Endothelial cell of umbilical vein (primary cell): ENCODE measurements at regions not wholly inside any gene's neighbourhood (a gene's known extent, or its start where the extent isn't known, plus 50 kb on each side); places are given as distances from the start of the nearest gene placed in this dataset.

ENCODE experiments used
- BruUV-seq: library from RNA; stranded (reverse); fragments of 400-500 nt; replicated peaks from 2 replicates; lab custom pipeline; 2021; lab: Mats Ljungman, UMichigan
- CTCF ChIA-PET: fragments of 300-600, 350-600 bp; sonication (Branson Sonifier 250); formaldehyde crosslinking; loops from one replicate; lab custom pipeline; 2021; ENCODE audit warnings: antibody characterized with exemption, inconsistent platforms; lab: Charles Lee
- POLR2A ChIA-PET: fragments of 300-600, 350-600 bp; sonication (Branson Sonifier 250); formaldehyde crosslinking; loops from one replicate; lab custom pipeline; 2021; ENCODE audit warnings: antibody characterized with exemption, inconsistent platforms; lab: Charles Lee
- DNase-seq: peaks from one replicate; pipeline ENCODE4 v3.0.0-alpha.2; 2011; ENCODE audit warnings: low read depth, low spot score
- FAIRE-seq: peaks from 2 replicates; lab custom pipeline; 2011; peaks lifted over from hg19 to GRCh38; lab: Jason Lieb, UNC
- H2AFZ ChIP-seq: 2 replicates; pipeline ENCODE4 v1.6.0; 2012; ENCODE audit warnings: low read depth, low read length, control low read depth, inconsistent platforms
- H3K27ac ChIP-seq: 2 replicates; pipeline ENCODE4 v1.5.1; 2011; ENCODE audit warnings: low read depth, mild to moderate bottlenecking, control low read depth, low read length, moderate library complexity; ENCODE audit not compliant: insufficient read depth
- H3K27me3 ChIP-seq, 2 experiments: 2 replicates each; pipeline versions ENCODE4 v1.6.0 to v1.6.1; 2011; ENCODE audit warnings: low read length in 2 of 2, mixed read lengths in 1 of 2; ENCODE audit not compliant: control insufficient read depth in 2 of 2, insufficient read depth in 2 of 2
- H3K36me3 ChIP-seq, 2 experiments: 2 replicates in 1 of 2; 3 replicates in 1 of 2; pipeline ENCODE4 v1.5.1; 2011; ENCODE audit warnings: low read length in 2 of 2, mild to moderate bottlenecking in 1 of 2, moderate library complexity in 1 of 2; ENCODE audit not compliant: control insufficient read depth in 2 of 2, insufficient read depth in 2 of 2; ENCODE audit errors: extremely low read depth in 1 of 2
- H3K4me1 ChIP-seq: 3 replicates; pipeline ENCODE4 v1.5.1; 2011; ENCODE audit warnings: mild to moderate bottlenecking, low read length; ENCODE audit not compliant: control insufficient read depth, insufficient read depth; ENCODE audit errors: extremely low read depth
- H3K4me2 ChIP-seq: 2 replicates; pipeline ENCODE4 v1.6.1; 2011; ENCODE audit warnings: low read length, control low read depth, mixed read lengths; ENCODE audit not compliant: insufficient read depth
- H3K4me3 ChIP-seq, 3 experiments: fragments of 200-600 bp in 1 of 3; sonication (generic), shearing (Covaris generic) in 1 of 3; replicated peaks in 1 of 3; 2 replicates each; pipeline ENCODE4 v1.5.1; 2011 to 2016; ENCODE audit warnings: control low read depth in 3 of 3, low read length in 3 of 3, mild to moderate bottlenecking in 2 of 3, inconsistent platforms in 1 of 3, low read depth in 1 of 3, moderate library complexity in 1 of 3; ENCODE audit not compliant: insufficient read depth in 1 of 3
- H3K79me2 ChIP-seq: 2 replicates; pipeline ENCODE4 v1.6.0; 2012; ENCODE audit warnings: low read length, inconsistent platforms; ENCODE audit not compliant: control insufficient read depth, insufficient read depth
- H3K9ac ChIP-seq: replicated peaks from 2 replicates; pipeline ENCODE3; 2011; ENCODE audit warnings: low read length, control low read depth; ENCODE audit not compliant: insufficient read depth; ENCODE audit errors: extremely low read depth
- H3K9me1 ChIP-seq: replicated peaks from 3 replicates; pipeline ENCODE4 v1.6.0; 2011; ENCODE audit warnings: mild to moderate bottlenecking, low read length; ENCODE audit not compliant: control insufficient read depth, insufficient read depth; ENCODE audit errors: extremely low read depth
- H3K9me3 ChIP-seq: replicated peaks from 2 replicates; pipeline ENCODE4 v1.5.1; 2012; ENCODE audit warnings: low read length, inconsistent platforms; ENCODE audit not compliant: control insufficient read depth, insufficient read depth
- H4K20me1 ChIP-seq: replicated peaks from 2 replicates; pipeline ENCODE3; 2011; ENCODE audit warnings: mild to moderate bottlenecking, low read length; ENCODE audit not compliant: control insufficient read depth, insufficient read depth; ENCODE audit errors: extremely low read depth
- CTCF ChIP-seq, 2 donors: IDR thresholded peaks; 1 replicate in 1 of 2; 2 replicates in 1 of 2; pipeline ENCODE4 v1.5.1; 2011; ENCODE audit warnings: low read length in 2 of 2, mild to moderate bottlenecking in 2 of 2, moderate library complexity in 2 of 2, control low read depth in 1 of 2, inconsistent platforms in 1 of 2, low read depth in 1 of 2; ENCODE audit not compliant: insufficient read depth in 1 of 2; ENCODE audit errors: extremely low read depth in 1 of 2
- EZH2 ChIP-seq: IDR thresholded peaks from 2 replicates; pipeline ENCODE4 v1.6.1; 2012; ENCODE audit warnings: borderline replicate concordance, low read depth, mild to moderate bottlenecking, moderate library complexity, low read length, inconsistent platforms; ENCODE audit not compliant: severe bottlenecking
- FOS ChIP-seq: IDR thresholded peaks from 2 replicates; pipeline ENCODE4 v1.6.1; 2011; ENCODE audit warnings: mild to moderate bottlenecking, low read length, moderate library complexity, borderline replicate concordance; ENCODE audit not compliant: insufficient read depth
- GATA2 ChIP-seq: IDR thresholded peaks from 2 replicates; pipeline ENCODE4 v1.7.0; 2011; ENCODE audit warnings: low read depth, mild to moderate bottlenecking, moderate library complexity, mixed read lengths, low read length; ENCODE audit not compliant: insufficient read length, insufficient read depth
- JUN ChIP-seq: IDR thresholded peaks from 2 replicates; pipeline ENCODE4 v1.6.1; 2011; ENCODE audit warnings: borderline replicate concordance, low read depth; ENCODE audit not compliant: insufficient read length, insufficient read depth
- MAX ChIP-seq: IDR thresholded peaks from 2 replicates; pipeline ENCODE4 v1.6.1; 2011; ENCODE audit not compliant: insufficient read depth, insufficient read length
- MYC ChIP-seq: IDR thresholded peaks from one replicate; pipeline ENCODE4 v1.6.1; 2011; ENCODE audit warnings: mild to moderate bottlenecking, low read depth, low read length
- POLR2A ChIP-seq: IDR thresholded peaks from 2 replicates; pipeline ENCODE4 v1.6.1; 2012; ENCODE audit warnings: low read depth, mild to moderate bottlenecking, control low read depth, low read length
- POLR2AphosphoS5 ChIP-seq: IDR thresholded peaks from 2 replicates; pipeline ENCODE4 v1.6.1; 2012; ENCODE audit warnings: low read depth, mild to moderate bottlenecking, control low read depth, low read length, moderate library complexity; ENCODE audit not compliant: insufficient read depth
- dilution Hi-C: fragments of 300-500 bp; cut with MboI; formaldehyde crosslinking; loops from one replicate; pipeline ENCODE4 v1.15.0; 2019; ENCODE audit warnings: low sequenced_read_pairs; ENCODE audit not compliant: extremely low pct_ligation_motif_present
- intact Hi-C: fragments of 100-400 bp; cut with micrococcal nuclease; formaldehyde crosslinking; loops from one replicate; pipeline ENCODE4 v1.10.0; 2022

GRCh38 chr7:53292341-53292740 lies 256.9 kb downstream of the POM121L12 start:
- no peak overlapping the region for H2AFZ ChIP-seq

More at GRCh38 chr7:53292341-53292740, 256.9 kb downstream of the POM121L12 start:
- H3K79me2 ChIP-seq = no peaks in the 10 kb centered on the region
- TF ChIP-seq EZH2 = no peak
- TF ChIP-seq MAX = no peak
- TF ChIP-seq JUN = no peak
- no peak for TF ChIP-seq FOS
- TF ChIP-seq POLR2A = no peak
- TF ChIP-seq MYC = no peak
- no peak for TF ChIP-seq POLR2AphosphoS5
- no peak for TF ChIP-seq CTCF (IDR thresholded peaks at IDR 0.05; ENCODE audit: extremely low read depth in 1 of 2, insufficient read depth in 1 of 2, low read depth in 1 of 2, low read length in 2 of 2)
- no peak for TF ChIP-seq GATA2
- no TSS peak for BruUV-seq
- H4K20me1 ChIP-seq = no peaks in the 10 kb centered on the region
- H3K4me2 ChIP-seq = no peak overlapping the region
- H3K36me3 ChIP-seq = no peaks in the 10 kb centered on the region
- H3K9me3 ChIP-seq = no peaks in the 10 kb centered on the region
- DNase-seq (no peak), FAIRE-seq (no peak)
- CTCF ChIA-PET = no interaction called here
- no peak overlapping the region for H3K9ac ChIP-seq
- dilution Hi-C loops (no loop called here), intact Hi-C loops (no loop called here)
- POLR2A ChIA-PET = no interaction called here
- H3K4me3 ChIP-seq = no peak overlapping the region
- no peaks in the 10 kb centered on the region for H3K4me1 ChIP-seq
- H3K9me1 ChIP-seq = no peaks in the 10 kb centered on the region
- no peak overlapping the region for H3K27ac ChIP-seq
- no peaks in the 10 kb centered on the region for H3K27me3 ChIP-seq
